Right lobe of liver (tissue), 6 donors: ENCODE measurements at regions not wholly inside any gene's neighbourhood (a gene's known extent, or its start where the extent isn't known, plus 50 kb on each side); places are given as distances from the start of the nearest gene placed in this dataset.
"Not testable (repeated sequence)": the region's sequence is repeated elsewhere in the genome, so short reads cannot be mapped to it uniquely, and the experiment has no call there.

Source experiments
- ATAC-seq, 4 donors: fragments of 200-7000 bp; cut with Tn5 transposase; one replicate each; pipeline ENCODE4 v1.9.1; 2020; ENCODE audit warnings: mild to moderate bottlenecking in 4 of 4, moderate library complexity in 4 of 4
- DNase-seq, 3 donors: peaks; one replicate each; pipeline ENCODE4 v3.0.0-alpha.2; 2020
- H3K27ac ChIP-seq, 3 donors: fragments of 200-600 bp; one replicate each; pipeline ENCODE4 v1.8.0; 2022
- H3K27me3 ChIP-seq, 2 donors: fragments of 200-600 bp; one replicate each; pipeline ENCODE4 v1.8.0; 2022
- H3K36me3 ChIP-seq, 4 donors: fragments of 200-600 bp; sonication (generic) in 1 of 4; one replicate each; pipeline versions ENCODE4 v1.5.1 to v1.8.0; 2017 to 2022; ENCODE audit warnings: control low read depth in 1 of 4
- H3K4me1 ChIP-seq, 4 donors: fragments of 200-600 bp; sonication (generic) in 1 of 4; one replicate each; pipeline versions ENCODE4 v1.5.1 to v1.8.0; 2017 to 2022; ENCODE audit warnings: control low read depth in 1 of 4
- H3K4me3 ChIP-seq, 3 donors: fragments of 200-600 bp; one replicate each; pipeline ENCODE4 v1.8.0; 2022
- H3K9me3 ChIP-seq, 4 donors: fragments of 200-600 bp; sonication (generic) in 1 of 4; one replicate each; pipeline versions ENCODE4 v1.5.1 to v1.8.0; 2017 to 2022; ENCODE audit warnings: control low read depth in 1 of 4
- CTCF ChIP-seq, 4 donors: fragments of 200-600 bp in 3 of 4; fragments of 450-650 bp in 1 of 4; IDR thresholded peaks; one replicate each; pipeline versions ENCODE4 v1.5.1 to v1.8.0; 2016 to 2022; ENCODE audit warnings: antibody characterized with exemption in 4 of 4, mild to moderate bottlenecking in 2 of 4
- POLR2A ChIP-seq: fragments of 450-650 bp; IDR thresholded peaks from one replicate; pipeline ENCODE4 v1.6.1; 2017; ENCODE audit warnings: antibody characterized with exemption, mild to moderate bottlenecking
- WGBS: methylation state at CpG from one replicate; pipeline ENCODE4 v1.1.6; 2018; ENCODE audit warnings: low coverage, low lambda C conversion rate; ENCODE audit not compliant: insufficient coverage; ENCODE audit errors: missing lambda C conversion rate; 5-methylcytosine and 5-hydroxymethylcytosine counted together
- intact Hi-C, 2 donors: fragments of 100-400 bp; cut with DNase I; formaldehyde crosslinking; loops; one replicate each; pipeline versions ENCODE4 v1.11.2 to v1.14.1; 2022
- donor health status: DM: no; HTN: yes; CAD: no.
- donor health status: DM: no; HTN: no; CAD: no.
- donor health status: DM: no; HTN: no; CAD: no.
- donor health status: DM: no; HTN: yes; CAD: no.
- donor health status: DM: no; HTN: yes; CAD: no.

- ATAC-seq (no peak), DNase-seq (no peak)
- Histone ChIP-seq H3K4me1 (no peaks in the 10 kb centered on the region), H3K27me3 (no peaks in the 10 kb centered on the region), H3K36me3 (no peaks in the 10 kb centered on the region), H3K27ac (no peak overlapping the region), H3K4me3 (no peak overlapping the region), H3K9me3 (no peaks in the 10 kb centered on the region)
- 72% methylated on average over 6 of the region's 6 CpGs for WGBS
- no peak for TF ChIP-seq CTCF (IDR thresholded peaks at IDR 0.05)
- TF ChIP-seq POLR2A = no peak
- intact Hi-C loops = no loop called here
These were observed 52.3 kb upstream of the CNOT10 start for GRCh38 chr3:32632533-32633265.

GRCh38 chr3:32630266-32630665 lies 54.7 kb upstream of the CNOT10 start:
- no peaks in the 10 kb centered on the region for H3K36me3 ChIP-seq
- intact Hi-C loops = no loop called here
- H3K4me1 ChIP-seq = no peaks in the 10 kb centered on the region
- H3K4me3 ChIP-seq = no peak overlapping the region
- DNase-seq (no peak), ATAC-seq (peak in 3 of 4 donors; percentile 71 to 98 (median 85))
- H3K27ac ChIP-seq = no peak overlapping the region
- WGBS = 73% methylated on average over 1 of the region's 1 CpG
- H3K27me3 ChIP-seq = no peaks in the 10 kb centered on the region
- TF ChIP-seq CTCF (IDR thresholded peaks at IDR 0.05) (no peak), POLR2A (no peak)
- H3K9me3 ChIP-seq = no peaks in the 10 kb centered on the region

GRCh38 chr3:32626631-32627030 lies 56.0 kb upstream of the DYNC1LI1 start:
- intact Hi-C loops = no loop called here
- Histone ChIP-seq H3K4me3 (no peak overlapping the region), H3K4me1 (no peaks in the 10 kb centered on the region), H3K36me3 (no peaks in the 10 kb centered on the region), H3K27me3 (no peaks in the 10 kb centered on the region), H3K9me3 (no peaks in the 10 kb centered on the region), H3K27ac (no peak overlapping the region)
- ATAC-seq (no peak), DNase-seq (no peak)
- TF ChIP-seq POLR2A = no peak
- no peak for TF ChIP-seq CTCF (IDR thresholded peaks at IDR 0.05)
- WGBS = 89% methylated on average over 12 of the region's 22 CpGs

GRCh38 chr3:32625543-32626176 lies 55.0 kb upstream of the DYNC1LI1 start:
- intact Hi-C loops, H3K36me3 ChIP-seq, H3K4me3 ChIP-seq, H3K4me1 ChIP-seq, H3K27ac ChIP-seq, H3K27me3 ChIP-seq, DNase-seq, ATAC-seq, H3K9me3 ChIP-seq: not testable (repeated sequence)
- 80% methylated on average over 1 of the region's 38 CpGs for WGBS

GRCh38 chr3:32623532-32623931 lies 52.9 kb upstream of the DYNC1LI1 start:
- Histone ChIP-seq H3K4me3 (no peak overlapping the region), H3K9me3 (no peaks in the 10 kb centered on the region), H3K36me3 (no peaks in the 10 kb centered on the region), H3K27ac (no peak overlapping the region), H3K27me3 (no peaks in the 10 kb centered on the region), H3K4me1 (no peaks in the 10 kb centered on the region)
- ATAC-seq = no peak
- 78% methylated on average over 4 of the region's 4 CpGs for WGBS
- DNase-seq = no peak
- TF ChIP-seq CTCF (IDR thresholded peaks at IDR 0.05) (no peak), POLR2A (no peak)
- intact Hi-C loops = no loop called here
